ENCODE measurements at regions not wholly inside any gene's neighbourhood (a gene's known extent, or its start where the extent isn't known, plus 50 kb on each side); places are given as distances from the start of the nearest gene placed in this dataset.
"Not testable (repeated sequence)": the region's sequence is repeated elsewhere in the genome, so short reads cannot be mapped to it uniquely, and the experiment has no call there.

GRCh38 chr12:90675106-90675505 lies 279.9 kb downstream of the CCER1 start:
- Mint-ChIP-seq H3K9me3 (no peaks in the 10 kb centered on the region), H3K27me3 (ENCODE audit: low read depth) (no peaks in the 10 kb centered on the region), H3K36me3 (ENCODE audit: low read depth) (no peaks in the 10 kb centered on the region), H3K4me3 (no peak overlapping the region), H3K27ac (no peak overlapping the region), H3K4me1 (no peaks in the 10 kb centered on the region)
- TF ChIP-seq CTCF (IDR thresholded peaks at IDR 0.05; ENCODE audit: unreplicated experiment in 3 of 3), result no peak

GRCh38 chr12:90672081-90672480 lies 282.9 kb downstream of the CCER1 start:
- no peaks in the 10 kb centered on the region for H3K27me3 Mint-ChIP-seq (ENCODE audit: low read depth)
- TF ChIP-seq CTCF (IDR thresholded peaks at IDR 0.05; ENCODE audit: unreplicated experiment in 3 of 3), result no peak
- H3K9me3 Mint-ChIP-seq, result no peaks in the 10 kb centered on the region
- no peaks in the 10 kb centered on the region for H3K4me1 Mint-ChIP-seq
- no peaks in the 10 kb centered on the region for H3K36me3 Mint-ChIP-seq (ENCODE audit: low read depth)
- H3K4me3 Mint-ChIP-seq, result no peak overlapping the region
- no peak overlapping the region for H3K27ac Mint-ChIP-seq

- not testable (repeated sequence) for H3K36me3 Mint-ChIP-seq (ENCODE audit: low read depth); H3K9me3 Mint-ChIP-seq; H3K27me3 Mint-ChIP-seq (ENCODE audit: low read depth); H3K27ac Mint-ChIP-seq; H3K4me1 Mint-ChIP-seq; H3K4me3 Mint-ChIP-seq
Measured at GRCh38 chr12:90663949-90664348, 291.0 kb downstream of the CCER1 start.

- H3K4me3 Mint-ChIP-seq, result no peak overlapping the region
- no peaks in the 10 kb centered on the region for H3K27me3 Mint-ChIP-seq (ENCODE audit: low read depth)
- H3K9me3 Mint-ChIP-seq, result no peaks in the 10 kb centered on the region
- no peaks in the 10 kb centered on the region for H3K36me3 Mint-ChIP-seq (ENCODE audit: low read depth)
- peaks cover 6% of the 10 kb centered on the region for H3K4me1 Mint-ChIP-seq
- TF ChIP-seq CTCF (IDR thresholded peaks at IDR 0.05; ENCODE audit: unreplicated experiment in 3 of 3), result no peak
- no peak overlapping the region for H3K27ac Mint-ChIP-seq
Measured at GRCh38 chr12:90659060-90659459, 295.9 kb downstream of the CCER1 start.

GRCh38 chr12:90653040-90653439 lies 301.9 kb downstream of the CCER1 start:
- Mint-ChIP-seq H3K4me1 (peaks cover 6% of the 10 kb centered on the region), H3K36me3 (ENCODE audit: low read depth) (no peaks in the 10 kb centered on the region), H3K4me3 (no peak overlapping the region), H3K27ac (no peak overlapping the region), H3K9me3 (peaks cover 5% of the 10 kb centered on the region), H3K27me3 (ENCODE audit: low read depth) (no peaks in the 10 kb centered on the region)
- no peak for TF ChIP-seq CTCF (IDR thresholded peaks at IDR 0.05; ENCODE audit: unreplicated experiment in 3 of 3)

GRCh38 chr12:90652280-90652679 lies 302.7 kb downstream of the CCER1 start:
- Mint-ChIP-seq H3K27me3 (ENCODE audit: low read depth) (no peaks in the 10 kb centered on the region), H3K4me3 (no peak overlapping the region), H3K36me3 (ENCODE audit: low read depth) (no peaks in the 10 kb centered on the region), H3K4me1 (no peaks in the 10 kb centered on the region), H3K27ac (no peak overlapping the region), H3K9me3 (peaks cover 5% of the 10 kb centered on the region)
- TF ChIP-seq CTCF (IDR thresholded peaks at IDR 0.05; ENCODE audit: unreplicated experiment in 3 of 3), result no peak

Data from nephron (organoid).